Myocyte (in vitro differentiated cells): ENCODE measurements at regions not wholly inside any gene's neighbourhood (a gene's known extent, or its start where the extent isn't known, plus 50 kb on each side); places are given as distances from the start of the nearest gene placed in this dataset.

ENCODE experiments used
- DNase-seq: peaks from one replicate; pipeline ENCODE4 v3.0.0-alpha.2; 2012; ENCODE audit warnings: low read depth

GRCh38 chr11:115919341-115920091 lies 415.3 kb upstream of the CADM1 start:
- DNase-seq = peak; percentile 63

GRCh38 chr11:115918576-115918975 lies 414.4 kb upstream of the CADM1 start:
- no peak for DNase-seq

- no peak for DNase-seq
Measured at GRCh38 chr11:115916608-115917007, 412.4 kb upstream of the CADM1 start.

- no peak for DNase-seq
Measured at GRCh38 chr11:115912484-115912945, 408.3 kb upstream of the CADM1 start.

GRCh38 chr11:115911613-115912346 lies 407.6 kb upstream of the CADM1 start:
- no peak for DNase-seq

GRCh38 chr11:115910379-115910778 lies 406.2 kb upstream of the CADM1 start:
- DNase-seq = no peak

- DNase-seq = no peak
Measured at GRCh38 chr11:115906171-115906570, 402.0 kb upstream of the CADM1 start.

GRCh38 chr11:115905341-115906000 lies 401.3 kb upstream of the CADM1 start:
- DNase-seq = no peak

GRCh38 chr11:115903179-115903578 lies 399.0 kb upstream of the CADM1 start:
- DNase-seq = no peak

- no peak for DNase-seq
Measured at GRCh38 chr11:115901069-115901468, 396.9 kb upstream of the CADM1 start.

GRCh38 chr11:115900111-115900510 lies 395.9 kb upstream of the CADM1 start:
- no peak for DNase-seq

GRCh38 chr11:115897707-115898106 lies 393.5 kb upstream of the CADM1 start:
- DNase-seq = no peak

GRCh38 chr11:115896084-115896483 lies 391.9 kb upstream of the CADM1 start:
- DNase-seq = no peak

GRCh38 chr11:115895594-115895993 lies 391.4 kb upstream of the CADM1 start:
- no peak for DNase-seq

GRCh38 chr11:115894176-115894575 lies 390.0 kb upstream of the CADM1 start:
- DNase-seq = no peak

GRCh38 chr11:115893461-115894099 lies 389.4 kb upstream of the CADM1 start:
- DNase-seq = no peak

- DNase-seq = peak; percentile 27
Measured at GRCh38 chr11:115892016-115892415, 387.8 kb upstream of the CADM1 start.

- DNase-seq = no peak
Measured at GRCh38 chr11:115891581-115891980, 387.4 kb upstream of the CADM1 start.

- no peak for DNase-seq
Measured at GRCh38 chr11:115890500-115890899, 386.3 kb upstream of the CADM1 start.

- no peak for DNase-seq
Measured at GRCh38 chr11:115889712-115890111, 385.5 kb upstream of the CADM1 start.

- peak; percentile 48 for DNase-seq
Measured at GRCh38 chr11:115887727-115888126, 383.5 kb upstream of the CADM1 start.

- DNase-seq = no peak
Measured at GRCh38 chr11:115887316-115887715, 383.1 kb upstream of the CADM1 start.
